ENCODE measurements at regions not wholly inside any gene's neighbourhood (a gene's known extent, or its start where the extent isn't known, plus 50 kb on each side); places are given as distances from the start of the nearest gene placed in this dataset.
"Not testable (repeated sequence)": the region's sequence is repeated elsewhere in the genome, so short reads cannot be mapped to it uniquely, and the experiment has no call there.

GRCh38 chr4:3633277-3633676, 101.1 kb upstream of the LRPAP1 start:
- not testable (repeated sequence) for TF ChIP-seq PATZ1 (CRISPR knock-in tag; IDR thresholded peaks at IDR 0.05; ENCODE audit: borderline replicate concordance); CREB5 (CRISPR knock-in tag; IDR thresholded peaks at IDR 0.05; ENCODE audit: low read depth); ZFP3 (CRISPR knock-in tag; IDR thresholded peaks at IDR 0.05); ARNTL (CRISPR knock-in tag; IDR thresholded peaks at IDR 0.05; ENCODE audit: borderline replicate concordance, low read depth); ZNF8 (CRISPR knock-in tag; IDR thresholded peaks at IDR 0.05); BACH2 (CRISPR knock-in tag; IDR thresholded peaks at IDR 0.05; ENCODE audit: borderline replicate concordance); POU6F1 (CRISPR knock-in tag; IDR thresholded peaks at IDR 0.05; ENCODE audit: borderline replicate concordance, low read depth); ZC3H10 (CRISPR knock-in tag; IDR thresholded peaks at IDR 0.05); CSDC2 (CRISPR knock-in tag; IDR thresholded peaks at IDR 0.05); TCF4 (CRISPR knock-in tag; IDR thresholded peaks at IDR 0.05; ENCODE audit: borderline replicate concordance); RARB (CRISPR knock-in tag; IDR thresholded peaks at IDR 0.05); ZNF70 (CRISPR knock-in tag; IDR thresholded peaks at IDR 0.05); ZFP30 (CRISPR knock-in tag; IDR thresholded peaks at IDR 0.05); TSHZ2 (CRISPR knock-in tag; IDR thresholded peaks at IDR 0.05)
